Suprapubic skin (tissue), 4 donors: ENCODE measurements at regions not wholly inside any gene's neighbourhood (a gene's known extent, or its start where the extent isn't known, plus 50 kb on each side); places are given as distances from the start of the nearest gene placed in this dataset.

Experiments
- DNase-seq, 2 donors: peaks; one replicate each; pipeline ENCODE4 v3.0.0-alpha.2; 2019; ENCODE audit warnings: low spot score in 2 of 2
- H3K27ac ChIP-seq: fragments of 200-600 bp; sonication (generic); one replicate; pipeline ENCODE4 v1.5.1; 2019
- H3K27me3 ChIP-seq: fragments of 200-600 bp; sonication (generic); one replicate; pipeline ENCODE4 v1.5.1; 2019
- H3K36me3 ChIP-seq: fragments of 200-600 bp; sonication (generic); one replicate; pipeline ENCODE4 v1.5.1; 2019
- H3K4me1 ChIP-seq: fragments of 200-600 bp; sonication (generic); one replicate; pipeline ENCODE4 v1.5.1; 2019
- H3K4me3 ChIP-seq: fragments of 200-600 bp; sonication (generic); one replicate; pipeline ENCODE4 v1.5.1; 2019; ENCODE audit warnings: mild to moderate bottlenecking
- H3K9me3 ChIP-seq: fragments of 200-600 bp; sonication (generic); one replicate; pipeline ENCODE4 v1.5.1; 2019
- CTCF ChIP-seq, 2 donors: fragments of 200-600 bp in 1 of 2; fragments of 450-650 bp in 1 of 2; sonication (generic) in 1 of 2; IDR thresholded peaks; one replicate each; pipeline ENCODE4 v1.5.1; 2016 to 2019; ENCODE audit warnings: antibody characterized with exemption in 2 of 2, mild to moderate bottlenecking in 1 of 2, moderate library complexity in 1 of 2
- EP300 ChIP-seq: sonication (generic); formaldehyde crosslinking; IDR thresholded peaks from one replicate; pipeline ENCODE4 v1.6.1; 2017; ENCODE audit warnings: antibody characterized with exemption
- POLR2A ChIP-seq, 2 donors: fragments of 450-650 bp; IDR thresholded peaks; one replicate each; pipeline ENCODE4 v1.6.1; 2017; ENCODE audit warnings: antibody characterized with exemption in 2 of 2, mild to moderate bottlenecking in 2 of 2, moderate library complexity in 2 of 2
- POLR2AphosphoS5 ChIP-seq, 3 donors: sonication (generic); formaldehyde crosslinking; IDR thresholded peaks; one replicate each; pipeline ENCODE4 v1.6.1; 2017; ENCODE audit warnings: antibody characterized with exemption in 3 of 3
- WGBS: methylation state at CpG from one replicate; pipeline ENCODE4 v1.1.5; 2018; 5-methylcytosine and 5-hydroxymethylcytosine counted together

DNA sequence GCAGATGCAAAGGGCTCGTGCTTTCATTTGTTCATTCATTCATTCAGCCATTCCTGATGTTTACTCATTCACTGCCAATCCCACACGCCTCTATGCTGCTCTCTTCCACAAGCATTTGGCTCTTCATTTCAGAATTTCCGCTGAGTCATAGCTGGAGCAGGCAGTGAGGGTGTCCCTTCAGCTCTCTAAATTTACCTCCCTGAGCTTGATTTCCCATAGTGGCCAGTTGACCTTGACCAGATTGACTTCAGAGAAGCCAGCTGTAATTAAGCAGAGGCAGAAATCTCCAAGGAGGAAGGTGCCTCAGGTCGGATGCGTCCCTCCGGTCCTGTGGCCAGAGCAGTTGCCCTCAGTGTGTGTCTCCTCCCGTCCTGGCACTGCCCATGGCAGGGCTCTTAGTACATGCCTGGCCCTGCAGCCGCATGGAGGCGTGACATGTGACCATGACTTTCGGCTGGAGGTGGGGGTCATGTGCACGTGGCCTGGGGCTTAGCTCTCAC lies 267.2 kb upstream of the ECI2 start:
- no peaks in the 10 kb centered on the region for H3K27me3 ChIP-seq
- DNase-seq: no peak
- no peaks in the 10 kb centered on the region for H3K36me3 ChIP-seq
- H3K9me3 ChIP-seq: no peaks in the 10 kb centered on the region
- 36% methylated on average over 9 of the region's 11 CpGs for WGBS
- no peak overlapping the region for H3K27ac ChIP-seq
- peaks cover 31% of the 10 kb centered on the region for H3K4me1 ChIP-seq
- TF ChIP-seq EP300 (no peak), CTCF (IDR thresholded peaks at IDR 0.05) (no peak), POLR2AphosphoS5 (IDR thresholded peaks at IDR 0.05) (no peak), POLR2A (IDR thresholded peaks at IDR 0.05) (no peak)
- no peak overlapping the region for H3K4me3 ChIP-seq

GRCh38 chr6:4401408-4402368 lies 266.3 kb upstream of the ECI2 start:
- Histone ChIP-seq H3K27ac (no peak overlapping the region), H3K4me1 (peaks cover 31% of the 10 kb centered on the region), H3K4me3 (no peak overlapping the region), H3K27me3 (no peaks in the 10 kb centered on the region), H3K36me3 (no peaks in the 10 kb centered on the region), H3K9me3 (no peaks in the 10 kb centered on the region)
- no peak for DNase-seq
- TF ChIP-seq POLR2AphosphoS5 (IDR thresholded peaks at IDR 0.05) (no peak), EP300 (no peak), POLR2A (IDR thresholded peaks at IDR 0.05) (no peak), CTCF (IDR thresholded peaks at IDR 0.05) (no peak)
- 71% methylated on average over 19 of the region's 19 CpGs for WGBS

DNA sequence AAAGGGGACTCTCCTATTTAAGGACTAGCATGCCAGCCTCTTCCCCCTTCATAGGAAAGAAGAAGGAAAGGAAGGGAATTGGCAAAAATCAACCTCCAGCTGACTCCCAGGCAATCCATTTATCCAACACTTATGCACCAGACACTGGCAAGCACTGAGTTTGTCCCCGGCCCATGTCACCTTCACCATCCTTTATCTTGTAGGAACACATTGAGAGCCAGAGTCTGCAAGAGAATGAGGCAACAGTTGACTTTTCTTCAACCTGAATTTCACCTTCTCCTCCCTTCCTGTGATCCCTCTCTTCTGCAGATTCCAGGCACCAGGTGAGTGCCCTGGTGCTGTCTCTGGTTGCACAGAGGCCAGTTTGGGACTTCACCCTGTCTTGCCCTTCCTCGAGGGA lies 264.3 kb upstream of the ECI2 start:
- no peak for DNase-seq
- TF ChIP-seq EP300 (no peak), POLR2AphosphoS5 (IDR thresholded peaks at IDR 0.05) (no peak), POLR2A (IDR thresholded peaks at IDR 0.05) (no peak), CTCF (IDR thresholded peaks at IDR 0.05) (no peak)
- Histone ChIP-seq H3K4me1 (peaks cover 31% of the 10 kb centered on the region), H3K9me3 (no peaks in the 10 kb centered on the region), H3K4me3 (no peak overlapping the region), H3K27ac (no peak overlapping the region), H3K36me3 (no peaks in the 10 kb centered on the region), H3K27me3 (no peaks in the 10 kb centered on the region)
- WGBS: 100% methylated on average over 2 of the region's 2 CpGs

- H3K27ac ChIP-seq: no peak overlapping the region
- peaks cover 22% of the 10 kb centered on the region for H3K4me1 ChIP-seq
- no peaks in the 10 kb centered on the region for H3K9me3 ChIP-seq
- TF ChIP-seq CTCF (IDR thresholded peaks at IDR 0.05) (no peak), POLR2A (IDR thresholded peaks at IDR 0.05) (no peak), POLR2AphosphoS5 (IDR thresholded peaks at IDR 0.05) (no peak), EP300 (no peak)
- 80% methylated on average over 3 of the region's 3 CpGs for WGBS
- DNase-seq: no peak
- no peak overlapping the region for H3K4me3 ChIP-seq
- no peaks in the 10 kb centered on the region for H3K36me3 ChIP-seq
- no peaks in the 10 kb centered on the region for H3K27me3 ChIP-seq
These were observed 263.4 kb upstream of the ECI2 start for GRCh38 chr6:4398791-4399190.

DNA sequence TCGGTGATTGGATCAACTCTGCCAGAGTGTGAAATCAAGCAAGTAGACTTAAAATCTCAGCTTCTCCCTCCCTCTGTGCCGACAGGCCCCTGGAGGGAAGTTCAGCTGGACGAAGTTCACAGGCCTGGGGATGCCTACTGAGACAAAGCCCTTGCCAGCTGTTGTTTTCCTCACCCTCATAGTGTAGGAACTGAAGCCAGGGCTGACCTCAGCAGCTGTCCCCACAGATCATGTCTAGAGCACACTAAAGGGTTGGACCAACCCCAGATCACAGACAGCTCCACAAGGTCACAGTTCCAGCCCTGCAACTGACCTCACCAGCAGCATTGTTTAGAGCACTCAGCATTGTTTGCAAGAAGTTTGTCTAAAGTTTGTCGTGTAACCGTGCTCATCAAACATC lies 261.9 kb upstream of the ECI2 start:
- Histone ChIP-seq H3K27ac (no peak overlapping the region), H3K27me3 (no peaks in the 10 kb centered on the region), H3K9me3 (no peaks in the 10 kb centered on the region), H3K36me3 (no peaks in the 10 kb centered on the region), H3K4me1 (peaks cover 8% of the 10 kb centered on the region), H3K4me3 (no peak overlapping the region)
- TF ChIP-seq EP300 (no peak), CTCF (IDR thresholded peaks at IDR 0.05) (no peak), POLR2A (IDR thresholded peaks at IDR 0.05) (no peak), POLR2AphosphoS5 (IDR thresholded peaks at IDR 0.05) (no peak)
- DNase-seq: no peak
- 75% methylated on average over 5 of the region's 5 CpGs for WGBS
